NT2/D1 (cell line): ENCODE measurements at regions not wholly inside any gene's neighbourhood (a gene's known extent, or its start where the extent isn't known, plus 50 kb on each side); places are given as distances from the start of the nearest gene placed in this dataset.

ENCODE experiments used
- SUZ12 ChIP-seq: IDR thresholded peaks from 2 replicates; pipeline ENCODE4 v1.6.1; 2011; ENCODE audit not compliant: insufficient read length, insufficient read depth; ENCODE audit errors: extremely low read depth
- YY1 ChIP-seq: IDR thresholded peaks from 2 replicates; pipeline ENCODE4 v1.6.1; 2011; ENCODE audit not compliant: insufficient read length, insufficient read depth
- ZNF274 ChIP-seq: IDR thresholded peaks from 2 replicates; pipeline ENCODE4 v1.6.1; 2011; ENCODE audit warnings: mild to moderate bottlenecking, low read depth, low read length

DNA sequence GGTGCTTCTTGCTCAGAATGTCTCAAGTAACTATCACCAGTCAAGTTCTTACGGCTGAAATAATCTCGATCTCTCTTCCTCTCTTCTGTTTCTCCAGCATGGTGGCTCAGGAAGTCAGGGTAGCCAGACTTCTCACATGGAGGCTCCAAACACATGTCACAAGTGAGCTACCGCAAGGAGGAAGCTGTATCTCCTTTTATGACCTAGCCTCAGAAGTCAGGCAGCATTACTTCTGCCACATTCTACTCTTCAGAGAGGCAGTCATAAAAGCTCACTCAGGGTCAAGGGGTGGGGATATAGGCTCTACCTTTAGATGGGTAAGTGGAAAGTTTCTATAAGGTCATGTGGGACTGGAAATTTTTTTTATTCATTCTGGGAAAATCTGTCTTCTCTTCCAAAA, 86.6 kb upstream of the NEO1 start:
- TF ChIP-seq SUZ12 (no peak), YY1 (no peak), ZNF274 (no peak)
